A549 (cell line): ENCODE measurements at regions not wholly inside any gene's neighbourhood (a gene's known extent, or its start where the extent isn't known, plus 50 kb on each side); places are given as distances from the start of the nearest gene placed in this dataset.

ENCODE experiments used
- ATAC-seq, 2 experiments: fragments of 200-7000 bp in 1 of 2; fragments of >200 bp in 1 of 2; cut with Nextera tagmentation in 1 of 2; cut with Tn5 transposase in 1 of 2; 3 replicates each; pipeline versions ENCODE4 v1.8.0 to v1.9.1; 2018 to 2020; ENCODE audit warnings: mild to moderate bottlenecking in 1 of 2, moderate library complexity in 1 of 2
- CTCF ChIA-PET: fragments of 300-600 bp; sonication (Branson Sonifier 250); formaldehyde crosslinking; extraction: SDS; loops from one replicate; lab custom pipeline; 2021; ENCODE audit warnings: antibody characterized with exemption, inconsistent platforms; lab: Yijun Ruan, JAX
- POLR2A ChIA-PET: fragments of 350-600 bp; formaldehyde crosslinking; extraction: SDS; loops from one replicate; lab custom pipeline; 2021; ENCODE audit warnings: antibody characterized with exemption, inconsistent platforms; lab: Yijun Ruan, JAX
- DNase-seq, 2 experiments: peaks; one replicate each; pipeline versions ENCODE4 v3.0.0 to v3.0.0-alpha.2; 2011 to 2016; ENCODE audit warnings: low read depth in 1 of 2, low spot score in 1 of 2
- FAIRE-seq: peaks from 2 replicates; lab custom pipeline; 2011; peaks lifted over from hg19 to GRCh38; lab: Jason Lieb, UNC
- H3K27ac ChIP-seq, 2 experiments: fragments of >200 bp; sonication (Bioruptor Twin); formaldehyde crosslinking; 3 replicates each; pipeline ENCODE4 v1.5.1; 2016 to 2017
- H3K4me1 ChIP-seq: fragments of >200 bp; sonication (Bioruptor Twin); formaldehyde crosslinking; 3 replicates; pipeline ENCODE4 v1.6.1; 2016
- H3K4me2 ChIP-seq: fragments of >200 bp; sonication (Bioruptor Twin); formaldehyde crosslinking; 3 replicates; pipeline ENCODE4 v1.6.1; 2016
- H3K4me3 ChIP-seq: fragments of >200 bp; sonication (Bioruptor Twin); formaldehyde crosslinking; 3 replicates; pipeline ENCODE4 v1.5.1; 2016
- H3K9me3 ChIP-seq: fragments of >200 bp; sonication (Bioruptor Twin); formaldehyde crosslinking; 3 replicates; pipeline ENCODE4 v1.6.1; 2016
- BCL3 ChIP-seq: fragments of >200 bp; sonication (Bioruptor Twin); formaldehyde crosslinking; IDR thresholded peaks from 3 replicates; pipeline ENCODE4 v1.6.1; 2016
- BHLHE40 ChIP-seq: IDR thresholded peaks from 2 replicates; pipeline ENCODE4 v1.6.1; 2012; ENCODE audit warnings: low read depth, low read length, inconsistent platforms
- CBX2 ChIP-seq: fragments of 200-600 bp; sonication (generic); IDR thresholded peaks from 2 replicates; pipeline ENCODE4 v1.6.1; 2016; ENCODE audit warnings: low read depth, mild to moderate bottlenecking, borderline replicate concordance
- CBX8 ChIP-seq: fragments of 200-600 bp; sonication (generic); IDR thresholded peaks from 2 replicates; pipeline ENCODE4 v1.6.1; 2016
- CHD2 ChIP-seq: fragments of 150-350 bp; IDR thresholded peaks from 2 replicates; pipeline ENCODE4 v1.6.1; 2014; ENCODE audit warnings: low read length; ENCODE audit not compliant: partially characterized antibody
- CHD4 ChIP-seq: fragments of 200-600 bp; sonication (generic); IDR thresholded peaks from 2 replicates; pipeline ENCODE4 v1.6.1; 2016; ENCODE audit warnings: antibody characterized with exemption, mild to moderate bottlenecking, borderline replicate concordance
- E2F6 ChIP-seq: IDR thresholded peaks from 2 replicates; pipeline ENCODE4 v1.6.1; 2012; ENCODE audit warnings: low read depth, borderline replicate concordance
- EHF ChIP-seq: fragments of 250-450 bp; sonication (Bioruptor Pico); IDR thresholded peaks from 2 replicates; pipeline ENCODE4 v1.5.0; 2020; ENCODE audit warnings: mild to moderate bottlenecking
- EHMT2 ChIP-seq: fragments of 200-600 bp; sonication (generic); IDR thresholded peaks from 2 replicates; pipeline ENCODE4 v1.6.1; 2016; ENCODE audit warnings: antibody characterized with exemption, low read depth, mild to moderate bottlenecking, moderate library complexity
- EP300 ChIP-seq, 2 experiments: fragments of >200 bp; sonication (Bioruptor Twin); formaldehyde crosslinking; IDR thresholded peaks; 2 replicates in 1 of 2; 3 replicates in 1 of 2; pipeline ENCODE4 v1.6.1; 2016 to 2017
- GATA3 ChIP-seq: IDR thresholded peaks from 2 replicates; pipeline ENCODE4 v1.6.1; 2012; ENCODE audit warnings: borderline replicate concordance
- HDAC2 ChIP-seq: fragments of 200-600 bp; sonication (generic); IDR thresholded peaks from 2 replicates; pipeline ENCODE4 v1.6.1; 2016
- HEYL ChIP-seq: fragments of 250-450 bp; sonication (Bioruptor Pico); IDR thresholded peaks from 2 replicates; pipeline ENCODE4 v1.8.0; 2021; ENCODE audit warnings: mild to moderate bottlenecking, moderate library complexity
- HMGXB4 ChIP-seq: fragments of 250-450 bp; sonication (Bioruptor Pico); IDR thresholded peaks from 2 replicates; pipeline ENCODE4 v1.5.0; 2021; ENCODE audit warnings: mild to moderate bottlenecking, moderate library complexity, borderline replicate concordance
- HOXA7 ChIP-seq: fragments of 250-450 bp; sonication (Bioruptor Pico); IDR thresholded peaks from 2 replicates; pipeline ENCODE4 v1.5.0; 2020; ENCODE audit warnings: mild to moderate bottlenecking, moderate library complexity
- JUNB ChIP-seq: fragments of >200 bp; sonication (Bioruptor Twin); formaldehyde crosslinking; IDR thresholded peaks from 2 replicates; pipeline ENCODE4 v1.6.1; 2016
- MAFK ChIP-seq: fragments of 450-650 bp; IDR thresholded peaks from 2 replicates; pipeline ENCODE4 v1.6.1; 2014; ENCODE audit not compliant: partially characterized antibody
- NR3C1 ChIP-seq: fragments of >200 bp; sonication (Bioruptor Twin); formaldehyde crosslinking; IDR thresholded peaks from 3 replicates; pipeline ENCODE4 v1.6.1; 2017
- POLR2AphosphoS2 ChIP-seq: conservative IDR thresholded peaks from 2 replicates; pipeline ENCODE4 v1.6.1; 2012; ENCODE audit warnings: low read length, improper control_type of control experiment, inconsistent platforms
- RAD21 ChIP-seq, 2 experiments: fragments of >200 bp in 1 of 2; sonication (Bioruptor Twin) in 1 of 2; formaldehyde crosslinking in 1 of 2; IDR thresholded peaks in 1 of 2; conservative IDR thresholded peaks in 1 of 2; 2 replicates in 1 of 2; 3 replicates in 1 of 2; pipeline ENCODE4 v1.6.1; 2012 to 2018; ENCODE audit warnings: inconsistent platforms in 1 of 2
- RARB ChIP-seq: fragments of 250-450 bp; sonication (Bioruptor Pico); IDR thresholded peaks from 2 replicates; pipeline ENCODE4 v1.8.0; 2021; ENCODE audit warnings: mild to moderate bottlenecking, moderate library complexity
- RCOR1 ChIP-seq: fragments of 150-350 bp; IDR thresholded peaks from 2 replicates; pipeline ENCODE4 v1.6.1; 2014; ENCODE audit warnings: antibody characterized with exemption, low read length, low read depth
- SMC3 ChIP-seq: fragments of >200 bp; sonication (Bioruptor Twin); formaldehyde crosslinking; IDR thresholded peaks from 3 replicates; pipeline ENCODE4 v1.6.1; 2018; ENCODE audit warnings: inconsistent platforms
- TP53 ChIP-seq: fragments of 250-450 bp; sonication (Bioruptor Pico); IDR thresholded peaks from 2 replicates; pipeline ENCODE4 v1.5.0; 2021; ENCODE audit warnings: mild to moderate bottlenecking, moderate library complexity
- ZC3H11A ChIP-seq: fragments of 450-650 bp; IDR thresholded peaks from 2 replicates; pipeline ENCODE4 v1.6.1; 2014; ENCODE audit warnings: antibody characterized with exemption, mild to moderate bottlenecking
- ZSCAN20 ChIP-seq: fragments of 250-450 bp; sonication (Bioruptor Pico); IDR thresholded peaks from 2 replicates; pipeline ENCODE4 v1.8.0; 2022; ENCODE audit warnings: mild to moderate bottlenecking, moderate library complexity
- WGBS: methylation state at CpG from one replicate; pipeline ENCODE4 v1.1.6; 2017; ENCODE audit errors: missing lambda C conversion rate; 5-methylcytosine and 5-hydroxymethylcytosine counted together

GRCh38 chr16:50981951-50982350 is 169.1 kb downstream of the SALL1 start:
- no peak for FAIRE-seq
- 15% methylated on average over 6 of the region's 6 CpGs for WGBS

GRCh38 chr16:50980666-50981065 is 170.4 kb downstream of the SALL1 start:
- H3K9me3 ChIP-seq, result no peaks in the 10 kb centered on the region
- H3K4me1 ChIP-seq, result no peaks in the 10 kb centered on the region
- ATAC-seq (no peak), FAIRE-seq (no peak), DNase-seq (no peak)
- no peak overlapping the region for H3K4me3 ChIP-seq
- no peak for TF ChIP-seq HDAC2
- no peak for TF ChIP-seq NR3C1
- no peak for TF ChIP-seq POLR2AphosphoS2
- no peak for TF ChIP-seq BHLHE40
- TF ChIP-seq GATA3, result no peak
- TF ChIP-seq RAD21 (conservative IDR thresholded peaks at IDR 0.05 in 1 of 2, IDR thresholded peaks at IDR 0.05 in 1 of 2), result no peak
- TF ChIP-seq EHF (CRISPR knock-in tag), result no peak
- TF ChIP-seq CHD2, result no peak
- TF ChIP-seq BCL3, result no peak
- TF ChIP-seq RARB (CRISPR knock-in tag), result no peak
- no peak for TF ChIP-seq EP300 (IDR thresholded peaks at IDR 0.05)
- POLR2A ChIA-PET, result no interaction called here
- under 1% methylated on average over 3 of the region's 3 CpGs for WGBS
- no peak overlapping the region for H3K27ac ChIP-seq
- CTCF ChIA-PET, result no interaction called here
- no peak overlapping the region for H3K4me2 ChIP-seq

More at GRCh38 chr16:50981951-50982350, 169.1 kb downstream of the SALL1 start:
- ChIA-PET CTCF (no interaction called here), POLR2A (no interaction called here)
- TF ChIP-seq EHMT2 (no peak), MAFK (no peak), BCL3 (no peak), TP53 (CRISPR knock-in tag) (no peak), ZC3H11A (no peak), CHD2 (no peak), GATA3 (no peak), SMC3 (no peak), JUNB (no peak), E2F6 (no peak), ZSCAN20 (CRISPR knock-in tag) (no peak), CBX8 (no peak), CBX2 (no peak), CHD4 (no peak), HEYL (CRISPR knock-in tag) (no peak), RCOR1 (no peak), HMGXB4 (CRISPR knock-in tag) (no peak), HOXA7 (CRISPR knock-in tag) (no peak)
- no peaks in the 10 kb centered on the region for H3K9me3 ChIP-seq
- no peak for ATAC-seq
- DNase-seq, result no peak
- H3K4me2 ChIP-seq, result no peak overlapping the region
- H3K4me1 ChIP-seq, result no peaks in the 10 kb centered on the region
- no peak overlapping the region for H3K27ac ChIP-seq
- H3K4me3 ChIP-seq, result no peak overlapping the region
